ENCODE measurements at regions not wholly inside any gene's neighbourhood (a gene's known extent, or its start where the extent isn't known, plus 50 kb on each side); places are given as distances from the start of the nearest gene placed in this dataset.

DNA sequence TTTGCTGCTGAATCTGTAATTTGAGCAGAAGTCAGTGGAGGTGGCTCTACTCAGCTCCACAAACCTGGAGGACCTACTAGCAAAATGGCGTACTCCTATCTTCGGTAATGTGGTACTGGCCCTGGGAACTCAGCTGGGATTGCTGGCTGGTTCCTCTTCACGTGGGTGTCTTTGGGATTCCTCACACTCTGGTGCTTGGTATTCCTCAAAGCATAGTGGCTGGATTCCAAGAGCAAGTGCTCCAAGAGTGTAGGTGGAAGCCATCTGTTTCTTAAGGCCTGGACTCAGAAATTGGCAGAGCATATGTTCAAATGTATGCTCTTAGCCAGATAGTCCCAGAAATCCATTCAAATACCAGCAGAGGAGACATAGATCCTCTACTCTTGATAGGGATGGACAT, 281.9 kb upstream of the CDH7 start:
- Histone ChIP-seq H3K36me3 (no peaks in the 10 kb centered on the region), H3K27ac (no peak overlapping the region), H3K9me3 (no peaks in the 10 kb centered on the region), H3K4me1 (ENCODE audit: control insufficient read depth in 1 of 2, insufficient read depth in 1 of 2, low read depth in 1 of 2, low read length in 1 of 2) (no peaks in the 10 kb centered on the region), H3K4me3 (ENCODE audit: low read depth in 1 of 2, low read length in 1 of 2) (no peak overlapping the region), H3K27me3 (no peaks in the 10 kb centered on the region)
- TF ChIP-seq, protein P1, sequence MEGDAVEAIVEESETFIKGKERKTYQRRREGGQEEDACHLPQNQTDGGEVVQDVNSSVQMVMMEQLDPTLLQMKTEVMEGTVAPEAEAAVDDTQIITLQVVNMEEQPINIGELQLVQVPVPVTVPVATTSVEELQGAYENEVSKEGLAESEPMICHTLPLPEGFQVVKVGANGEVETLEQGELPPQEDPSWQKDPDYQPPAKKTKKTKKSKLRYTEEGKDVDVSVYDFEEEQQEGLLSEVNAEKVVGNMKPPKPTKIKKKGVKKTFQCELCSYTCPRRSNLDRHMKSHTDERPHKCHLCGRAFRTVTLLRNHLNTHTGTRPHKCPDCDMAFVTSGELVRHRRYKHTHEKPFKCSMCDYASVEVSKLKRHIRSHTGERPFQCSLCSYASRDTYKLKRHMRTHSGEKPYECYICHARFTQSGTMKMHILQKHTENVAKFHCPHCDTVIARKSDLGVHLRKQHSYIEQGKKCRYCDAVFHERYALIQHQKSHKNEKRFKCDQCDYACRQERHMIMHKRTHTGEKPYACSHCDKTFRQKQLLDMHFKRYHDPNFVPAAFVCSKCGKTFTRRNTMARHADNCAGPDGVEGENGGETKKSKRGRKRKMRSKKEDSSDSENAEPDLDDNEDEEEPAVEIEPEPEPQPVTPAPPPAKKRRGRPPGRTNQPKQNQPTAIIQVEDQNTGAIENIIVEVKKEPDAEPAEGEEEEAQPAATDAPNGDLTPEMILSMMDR (IDR thresholded peaks at IDR 0.05) = no peak

DNA sequence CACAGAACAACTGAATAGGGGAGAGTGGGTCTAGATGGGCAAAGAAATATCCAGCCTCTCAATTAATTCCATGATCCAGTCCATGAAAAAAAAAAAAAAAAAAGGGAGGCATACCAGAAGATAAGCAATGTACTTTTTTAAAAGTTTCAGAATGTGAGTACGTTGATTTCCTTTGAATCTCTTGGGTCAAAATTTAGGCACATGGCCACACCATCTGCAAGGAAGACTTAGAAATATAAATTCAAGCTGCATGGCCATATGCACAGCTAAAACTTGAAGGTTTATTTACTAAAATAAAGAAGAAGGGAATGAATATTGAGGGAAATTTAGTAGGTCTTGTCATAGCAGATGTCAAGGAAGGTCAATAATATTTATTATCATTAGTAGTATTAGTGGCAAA, 286.5 kb upstream of the CDH7 start:
- H3K9me3 ChIP-seq = no peaks in the 10 kb centered on the region
- TF ChIP-seq, protein P1 (IDR thresholded peaks at IDR 0.05) = no peak
- H3K27ac ChIP-seq = no peak overlapping the region
- H3K4me1 ChIP-seq (ENCODE audit: control insufficient read depth in 1 of 2, insufficient read depth in 1 of 2, low read depth in 1 of 2, low read length in 1 of 2) = no peaks in the 10 kb centered on the region
- no peak overlapping the region for H3K4me3 ChIP-seq (ENCODE audit: low read depth in 1 of 2, low read length in 1 of 2)
- no peaks in the 10 kb centered on the region for H3K27me3 ChIP-seq
- H3K36me3 ChIP-seq = no peaks in the 10 kb centered on the region

DNA sequence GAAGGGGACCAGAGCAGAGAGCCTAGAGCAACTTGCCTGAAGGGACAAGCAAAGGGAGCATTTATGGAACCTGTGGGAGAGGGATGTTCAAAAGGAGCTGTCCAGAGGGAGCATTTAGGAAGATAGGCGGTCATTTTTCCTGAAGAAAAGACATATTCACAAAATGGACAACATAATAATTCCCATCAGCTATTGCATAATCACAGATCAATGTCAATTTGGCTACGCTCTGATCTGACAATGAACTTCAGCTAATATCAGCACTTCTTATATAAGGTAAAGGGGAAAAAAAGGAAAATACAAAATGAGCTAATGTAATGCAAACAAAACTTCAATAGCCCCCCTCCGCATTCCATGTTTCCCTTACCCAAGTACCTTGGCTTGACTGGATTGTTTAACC, 291.1 kb upstream of the CDH7 start:
- TF ChIP-seq, protein P1 (IDR thresholded peaks at IDR 0.05) = no peak
- no peaks in the 10 kb centered on the region for H3K9me3 ChIP-seq

DNA sequence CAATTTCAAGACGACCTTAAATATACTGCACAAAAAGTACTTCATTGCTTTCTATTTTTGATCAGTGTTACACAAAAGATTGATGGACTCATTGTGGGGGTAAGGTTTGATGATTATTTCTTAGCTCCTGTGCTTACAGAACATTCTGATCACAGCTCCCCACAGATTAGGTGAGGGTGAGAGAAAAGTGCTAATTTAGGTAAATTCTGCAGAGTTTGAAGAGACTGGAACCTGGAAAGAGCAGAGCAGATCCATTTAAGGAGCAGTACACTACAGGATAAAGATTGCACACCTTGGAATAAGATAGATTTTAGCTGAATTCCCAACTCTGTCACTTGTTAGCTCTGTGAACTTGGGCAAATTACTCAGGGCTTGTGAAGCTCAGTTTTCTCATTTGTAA, 291.9 kb upstream of the CDH7 start:
- TF ChIP-seq, protein P1 (IDR thresholded peaks at IDR 0.05) = no peak
- Histone ChIP-seq H3K27ac (no peak overlapping the region), H3K27me3 (no peaks in the 10 kb centered on the region), H3K9me3 (no peaks in the 10 kb centered on the region), H3K4me1 (ENCODE audit: control insufficient read depth in 1 of 2, insufficient read depth in 1 of 2, low read depth in 1 of 2, low read length in 1 of 2) (no peaks in the 10 kb centered on the region), H3K36me3 (no peaks in the 10 kb centered on the region), H3K4me3 (ENCODE audit: low read depth in 1 of 2, low read length in 1 of 2) (no peak overlapping the region)

More for the DNA sequence above, 291.1 kb upstream of the CDH7 start:
- Histone ChIP-seq H3K4me1 (ENCODE audit: control insufficient read depth in 1 of 2, insufficient read depth in 1 of 2, low read depth in 1 of 2, low read length in 1 of 2) (no peaks in the 10 kb centered on the region), H3K27ac (no peak overlapping the region), H3K36me3 (no peaks in the 10 kb centered on the region), H3K4me3 (ENCODE audit: low read depth in 1 of 2, low read length in 1 of 2) (no peak overlapping the region), H3K27me3 (no peaks in the 10 kb centered on the region)

DNA sequence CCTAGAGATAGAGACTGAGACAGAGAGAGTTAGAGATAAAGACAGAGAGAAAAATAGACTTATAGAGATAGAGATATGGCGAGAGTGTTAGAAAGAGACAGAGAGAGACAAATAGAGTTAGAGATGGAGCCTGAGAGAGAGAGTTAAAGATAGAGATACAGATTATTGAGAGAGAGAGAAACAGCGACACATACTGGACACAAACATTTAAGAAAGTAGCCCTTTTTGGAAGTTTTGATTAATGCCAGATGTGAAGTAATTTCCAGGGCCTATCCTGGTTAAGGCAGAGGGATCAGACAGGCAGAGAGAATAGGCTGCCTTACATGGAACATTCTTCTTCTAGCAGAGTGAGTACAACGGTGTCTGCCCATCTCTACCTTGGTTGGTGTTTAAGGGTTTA, 311.6 kb upstream of the CDH7 start:
- Histone ChIP-seq H3K4me1 (ENCODE audit: control insufficient read depth in 1 of 2, insufficient read depth in 1 of 2, low read depth in 1 of 2, low read length in 1 of 2) (no peaks in the 10 kb centered on the region), H3K9me3 (no peaks in the 10 kb centered on the region), H3K27me3 (no peaks in the 10 kb centered on the region), H3K4me3 (ENCODE audit: low read depth in 1 of 2, low read length in 1 of 2) (no peak overlapping the region), H3K27ac (no peak overlapping the region), H3K36me3 (no peaks in the 10 kb centered on the region)
- TF ChIP-seq, protein P1 (IDR thresholded peaks at IDR 0.05) = no peak

DNA sequence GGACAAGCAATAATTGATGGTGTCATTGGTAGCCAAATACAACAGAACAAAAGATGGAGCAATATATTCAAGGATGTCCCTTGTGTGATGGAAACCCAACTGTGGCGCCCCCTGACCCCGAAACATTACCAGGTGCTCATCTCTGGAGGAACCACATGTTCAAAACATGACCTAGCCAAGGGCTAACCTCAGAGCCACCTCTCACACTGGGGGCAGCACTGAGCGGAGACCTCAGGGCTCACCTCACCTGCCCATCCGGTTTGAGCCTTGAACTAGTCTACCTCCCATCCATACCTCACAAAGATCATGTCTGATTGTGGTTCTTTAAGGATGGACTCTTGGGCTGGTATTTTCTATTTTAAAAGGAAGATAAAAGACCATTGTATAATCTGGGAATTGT, 314.4 kb upstream of the CDH7 start:
- Histone ChIP-seq H3K27me3 (no peaks in the 10 kb centered on the region), H3K9me3 (no peaks in the 10 kb centered on the region), H3K27ac (no peak overlapping the region), H3K4me1 (ENCODE audit: control insufficient read depth in 1 of 2, insufficient read depth in 1 of 2, low read depth in 1 of 2, low read length in 1 of 2) (no peaks in the 10 kb centered on the region), H3K4me3 (ENCODE audit: low read depth in 1 of 2, low read length in 1 of 2) (no peak overlapping the region), H3K36me3 (no peaks in the 10 kb centered on the region)
- TF ChIP-seq, protein P1 (IDR thresholded peaks at IDR 0.05) = no peak
